HEK293T (cell line): ENCODE measurements at regions not wholly inside any gene's neighbourhood (a gene's known extent, or its start where the extent isn't known, plus 50 kb on each side); places are given as distances from the start of the nearest gene placed in this dataset.

ENCODE experiments used
- ARNT ChIP-seq: fragments of 450-650 bp; IDR thresholded peaks from 2 replicates; pipeline ENCODE4 v1.6.1; 2017; ENCODE audit warnings: mild to moderate bottlenecking
- BHLHE40 ChIP-seq: fragments of 450-650 bp; IDR thresholded peaks from 2 replicates; pipeline ENCODE4 v1.6.1; 2016; ENCODE audit warnings: mild to moderate bottlenecking, moderate library complexity, borderline replicate concordance
- FOXK2 ChIP-seq: fragments of 450-650 bp; IDR thresholded peaks from 2 replicates; pipeline ENCODE4 v1.6.1; 2016; ENCODE audit warnings: mild to moderate bottlenecking
- FOXM1 ChIP-seq: fragments of 450-650 bp; IDR thresholded peaks from 2 replicates; pipeline ENCODE4 v1.6.1; 2017; ENCODE audit warnings: mild to moderate bottlenecking, borderline replicate concordance
- HDGF ChIP-seq: fragments of 450-650 bp; IDR thresholded peaks from 2 replicates; pipeline ENCODE4 v1.6.1; 2017; ENCODE audit warnings: antibody characterized with exemption, borderline replicate concordance
- SP1 ChIP-seq: fragments of 450-650 bp; IDR thresholded peaks from 2 replicates; pipeline ENCODE4 v1.6.1; 2017
- SUZ12 ChIP-seq: fragments of 450-650 bp; IDR thresholded peaks from 2 replicates; pipeline ENCODE4 v1.6.1; 2016; ENCODE audit warnings: mild to moderate bottlenecking
- ZNF384 ChIP-seq: fragments of 450-650 bp; IDR thresholded peaks from 2 replicates; pipeline ENCODE4 v1.6.1; 2016

- TF ChIP-seq ARNT (no peak), SUZ12 (no peak), BHLHE40 (no peak), FOXK2 (no peak), ZNF384 (no peak), HDGF (no peak), FOXM1 (no peak), SP1 (no peak)
Observed at GRCh38 chr2:2512931-2513330, 181.9 kb upstream of the MYT1L start.
